Ovary (tissue), 3 donors: ENCODE measurements at regions not wholly inside any gene's neighbourhood (a gene's known extent, or its start where the extent isn't known, plus 50 kb on each side); places are given as distances from the start of the nearest gene placed in this dataset.

Source experiments
- CTCF ChIP-seq, 3 donors: fragments of 450-650 bp in 2 of 3; fragments of 200-600 bp in 1 of 3; IDR thresholded peaks; one replicate each; pipeline versions ENCODE4 v1.5.1 to v1.8.0; 2016 to 2022; ENCODE audit warnings: antibody characterized with exemption in 3 of 3, mild to moderate bottlenecking in 1 of 3
- POLR2A ChIP-seq: fragments of 450-650 bp; IDR thresholded peaks from one replicate; pipeline ENCODE4 v1.6.1; 2017; ENCODE audit warnings: antibody characterized with exemption, mild to moderate bottlenecking, moderate library complexity
- donor health status: DM: no; HTN: no; CAD: no.

GRCh38 chr9:135246248-135247205 is 159.1 kb downstream of the OLFM1 start:
- TF ChIP-seq CTCF (IDR thresholded peaks at IDR 0.05) (no peak), POLR2A (no peak)
